ENCODE measurements at regions not wholly inside any gene's neighbourhood (a gene's known extent, or its start where the extent isn't known, plus 50 kb on each side); places are given as distances from the start of the nearest gene placed in this dataset.

DNA sequence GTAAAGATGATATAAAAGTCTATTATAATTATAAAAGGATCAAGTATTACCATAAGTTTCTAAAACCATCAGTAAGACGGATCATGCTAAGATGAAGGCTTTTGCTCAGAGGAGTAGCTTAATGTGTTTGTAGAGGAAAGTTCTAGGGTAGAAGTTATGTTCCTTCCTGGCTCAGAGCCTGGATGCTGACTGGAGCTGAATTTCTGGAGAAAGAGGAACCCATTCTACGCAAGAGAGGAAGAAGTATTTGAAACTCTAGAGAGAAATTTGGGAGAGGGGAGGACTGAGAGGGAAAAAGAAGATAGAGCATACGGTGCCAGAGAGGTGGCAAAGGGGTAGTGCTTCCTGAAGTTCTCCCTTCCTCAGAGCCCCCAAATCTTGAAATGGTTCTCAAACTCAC is 51.4 kb upstream of the SGCG start:
- Histone ChIP-seq H3K27ac (ENCODE audit: low read depth, low read length) (no peak overlapping the region), H3K4me2 (ENCODE audit: insufficient read depth in 1 of 2, low read depth in 2 of 2, low read length in 2 of 2) (no peak overlapping the region), H3K56ac (replicated peaks; ENCODE audit: insufficient read length, low read depth, low read length) (no peak overlapping the region), H2AFZ (ENCODE audit: low read length) (0 out of 2 replicates have a peak overlapping the region, but pooled peaks have one; percentile 29), H2BK120ac (replicated peaks; ENCODE audit: low read depth, low read length) (no peak overlapping the region), H2BK12ac (ENCODE audit: low read depth, low read length) (no peak overlapping the region), H4K8ac (ENCODE audit: extremely low read depth, insufficient read depth, low read length) (no peak overlapping the region), H2AK5ac (ENCODE audit: low read depth, low read length) (no peak overlapping the region), H3K79me1 (ENCODE audit: low read depth, low read length) (no peaks in the 10 kb centered on the region), H3K79me2 (ENCODE audit: control insufficient read depth in 1 of 2, insufficient read depth in 2 of 2, low read length in 2 of 2) (no peaks in the 10 kb centered on the region), H4K5ac (ENCODE audit: insufficient read length, low read depth, low read length) (no peak overlapping the region), H3K23ac (ENCODE audit: insufficient read length) (no peak overlapping the region), H3K4ac (replicated peaks; ENCODE audit: insufficient read length, low read depth, low read length) (no peak overlapping the region), H4K20me1 (replicated peaks in 1 of 2; ENCODE audit: control insufficient read depth in 1 of 2, insufficient read depth in 2 of 2, low read length in 2 of 2) (no peaks in the 10 kb centered on the region), H3K27me3 (replicated peaks in 1 of 4; ENCODE audit: control insufficient read depth in 3 of 4, extremely low read depth in 1 of 4, insufficient read depth in 3 of 4, low read length in 3 of 4) (no peaks in the 10 kb centered on the region), H2BK20ac (ENCODE audit: low read length) (no peak overlapping the region), H2BK5ac (ENCODE audit: low read depth, low read length) (no peak overlapping the region), H4K91ac (replicated peaks; ENCODE audit: insufficient read length, low read length) (no peak overlapping the region), H3K4me3 (ENCODE audit: extremely low read depth in 1 of 4, insufficient read depth in 2 of 4, low read depth in 3 of 4, low read length in 4 of 4) (no peak overlapping the region), H3K9ac (replicated peaks in 1 of 4; ENCODE audit: extremely low read depth in 1 of 4, low read depth in 3 of 4, low read length in 3 of 4) (no peak overlapping the region), H3K18ac (ENCODE audit: extremely low read depth, low read length) (no peak overlapping the region), H3K36me3 (ENCODE audit: control insufficient read depth in 2 of 4, insufficient read depth in 4 of 4, low read length in 3 of 4) (no peaks in the 10 kb centered on the region), H2BK15ac (ENCODE audit: low read length) (no peak overlapping the region), H3K14ac (ENCODE audit: insufficient read length) (no peak overlapping the region), H3K9me3 (ENCODE audit: insufficient read depth in 2 of 2, low read depth in 1 of 2, low read length in 1 of 2) (no peaks in the 10 kb centered on the region), H3K23me2 (ENCODE audit: low read depth, low read length) (no peaks in the 10 kb centered on the region), H3K4me1 (replicated peaks in 1 of 4; ENCODE audit: control insufficient read depth in 3 of 4, insufficient read depth in 4 of 4, low read length in 3 of 4) (no peaks in the 10 kb centered on the region)
- ChIA-PET POLR2A (ENCODE audit: partially characterized antibody) (no interaction called here), CTCF (ENCODE audit: partially characterized antibody) (no interaction called here)
- FAIRE-seq (no peak), DNase-seq (ENCODE audit: low read depth in 1 of 2, low spot score in 2 of 2) (no peak)
- TF ChIP-seq KDM5A (IDR thresholded peaks at IDR 0.05; ENCODE audit: low read length) (no peak), TAF7 (optimal IDR thresholded peaks at IDR 0.05; ENCODE audit: borderline replicate concordance, low read depth, low read length) (no peak), YY1 (IDR thresholded peaks at IDR 0.05; ENCODE audit: low read depth, low read length) (no peak), KDM1A (IDR thresholded peaks at IDR 0.05; ENCODE audit: borderline replicate concordance, low read length) (no peak), GABPA (IDR thresholded peaks at IDR 0.05; ENCODE audit: borderline replicate concordance, insufficient read depth, low read length) (no peak), CEBPB (IDR thresholded peaks at IDR 0.05; ENCODE audit: low read depth, low read length) (no peak), SRF (IDR thresholded peaks at IDR 0.05; ENCODE audit: low read depth, low read length) (no peak), PHF8 (conservative IDR thresholded peaks at IDR 0.05; ENCODE audit: low read depth, low read length) (no peak), RFX5 (IDR thresholded peaks at IDR 0.05; ENCODE audit: borderline replicate concordance, low read depth, low read length) (no peak), TAF1 (IDR thresholded peaks at IDR 0.05; ENCODE audit: low read depth, low read length) (no peak), RXRA (IDR thresholded peaks at IDR 0.05; ENCODE audit: insufficient read depth, low read depth, low read length) (no peak), POLR2A (IDR thresholded peaks at IDR 0.05; ENCODE audit: control extremely low read depth in 1 of 2, low read depth in 2 of 2, low read length in 2 of 2) (no peak), SP4 (IDR thresholded peaks at IDR 0.05; ENCODE audit: low read length) (no peak), RNF2 (IDR thresholded peaks at IDR 0.05; ENCODE audit: borderline replicate concordance, low read depth, low read length, missing control alignments, poor library complexity, severe bottlenecking) (no peak)
- 96% methylated on average over 3 of the region's 3 CpGs; no CpG with 5 or more reads in 1 of the 2 experiments for WGBS, 2 experiments (ENCODE audit: extremely low coverage in 1 of 2, insufficient coverage in 1 of 2, insufficient read length in 1 of 2, insufficient replicate concordance in 2 of 2, low coverage in 1 of 2, low lambda C conversion rate in 2 of 2, missing lambda C conversion rate in 1 of 2)
